ENCODE measurements at regions not wholly inside any gene's neighbourhood (a gene's known extent, or its start where the extent isn't known, plus 50 kb on each side); places are given as distances from the start of the nearest gene placed in this dataset.

DNA sequence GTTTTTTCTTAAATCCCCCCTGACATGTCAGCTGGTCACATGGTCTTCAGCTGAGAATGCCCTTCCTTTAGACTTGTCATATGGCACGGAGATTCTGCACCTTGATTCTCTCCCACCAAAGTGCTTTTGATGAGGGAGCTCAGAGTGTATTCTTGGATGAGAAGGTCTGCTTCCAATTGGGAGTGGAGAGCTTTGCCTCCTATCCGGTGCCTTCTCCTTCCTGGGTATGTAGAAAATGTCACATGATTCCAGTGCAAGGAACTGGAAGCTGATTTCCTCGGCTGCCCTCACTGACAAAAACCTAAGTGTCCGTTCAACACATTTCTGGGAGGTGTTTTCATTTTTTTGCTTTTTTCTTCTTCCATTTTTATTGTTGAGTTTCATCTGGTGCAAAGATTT lies 197.2 kb downstream of the TFAP2C start:
- DNase-seq (ENCODE audit: extremely low spot score in 2 of 2): no peak
- Histone ChIP-seq H3K4me3 (peak overlapping the region in 1 of 2 donors; percentile 18), H3K27ac (peak overlapping the region; percentile 87), H3K4me1 (peaks cover 37% of the 10 kb centered on the region), H3K36me3 (no peaks in the 10 kb centered on the region), H3K9me3 (no peaks in the 10 kb centered on the region), H3K27me3 (no peaks in the 10 kb centered on the region)
- intact Hi-C loops (cut with DNase I): no loop called here
- TF ChIP-seq, protein P1, sequence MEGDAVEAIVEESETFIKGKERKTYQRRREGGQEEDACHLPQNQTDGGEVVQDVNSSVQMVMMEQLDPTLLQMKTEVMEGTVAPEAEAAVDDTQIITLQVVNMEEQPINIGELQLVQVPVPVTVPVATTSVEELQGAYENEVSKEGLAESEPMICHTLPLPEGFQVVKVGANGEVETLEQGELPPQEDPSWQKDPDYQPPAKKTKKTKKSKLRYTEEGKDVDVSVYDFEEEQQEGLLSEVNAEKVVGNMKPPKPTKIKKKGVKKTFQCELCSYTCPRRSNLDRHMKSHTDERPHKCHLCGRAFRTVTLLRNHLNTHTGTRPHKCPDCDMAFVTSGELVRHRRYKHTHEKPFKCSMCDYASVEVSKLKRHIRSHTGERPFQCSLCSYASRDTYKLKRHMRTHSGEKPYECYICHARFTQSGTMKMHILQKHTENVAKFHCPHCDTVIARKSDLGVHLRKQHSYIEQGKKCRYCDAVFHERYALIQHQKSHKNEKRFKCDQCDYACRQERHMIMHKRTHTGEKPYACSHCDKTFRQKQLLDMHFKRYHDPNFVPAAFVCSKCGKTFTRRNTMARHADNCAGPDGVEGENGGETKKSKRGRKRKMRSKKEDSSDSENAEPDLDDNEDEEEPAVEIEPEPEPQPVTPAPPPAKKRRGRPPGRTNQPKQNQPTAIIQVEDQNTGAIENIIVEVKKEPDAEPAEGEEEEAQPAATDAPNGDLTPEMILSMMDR (IDR thresholded peaks at IDR 0.05): no peak
- TF ChIP-seq POLR2AphosphoS5 (IDR thresholded peaks at IDR 0.05; ENCODE audit: insufficient read depth in 1 of 2, low read depth in 1 of 2): no peak
- no peak for TF ChIP-seq POLR2A (IDR thresholded peaks at IDR 0.05)

- Histone ChIP-seq H3K4me3 (peak overlapping the region; percentile 30), H3K9me3 (no peaks in the 10 kb centered on the region), H3K36me3 (no peaks in the 10 kb centered on the region), H3K27ac (peak overlapping the region; percentile 87), H3K27me3 (no peaks in the 10 kb centered on the region), H3K4me1 (peaks cover 37% of the 10 kb centered on the region)
- peak; percentile 72 to 94 for TF ChIP-seq POLR2AphosphoS5 (IDR thresholded peaks at IDR 0.05; ENCODE audit: insufficient read depth in 1 of 2, low read depth in 1 of 2)
- no peak for TF ChIP-seq POLR2A (IDR thresholded peaks at IDR 0.05)
- DNase-seq (ENCODE audit: extremely low spot score in 2 of 2): peak in 1 of 2 donors; percentile 95
- intact Hi-C loops (cut with DNase I): no loop called here
These were observed 197.9 kb downstream of the TFAP2C start for GRCh38 chr20:56826705-56827665.

DNA sequence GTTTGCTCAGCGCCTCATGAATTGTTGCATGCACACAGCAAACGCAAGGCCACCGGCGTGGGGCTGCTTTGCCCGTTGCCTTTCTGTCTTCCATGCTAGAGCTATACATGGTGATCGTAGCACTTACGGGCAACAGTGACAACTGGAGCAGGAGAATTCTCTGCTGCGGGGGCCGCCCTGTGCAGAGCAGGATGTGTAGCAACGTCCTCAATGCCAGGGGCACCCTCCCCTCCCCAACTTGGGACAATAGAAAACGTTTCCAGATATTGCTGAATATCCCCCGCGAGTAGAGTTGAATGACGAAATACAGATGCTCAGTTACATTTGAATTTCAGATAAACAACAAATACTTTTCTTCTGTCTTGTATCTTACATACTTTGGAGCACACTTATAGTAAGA lies 198.7 kb downstream of the TFAP2C start:
- DNase-seq (ENCODE audit: extremely low spot score in 2 of 2): no peak
- TF ChIP-seq, protein P1 (IDR thresholded peaks at IDR 0.05): no peak
- Histone ChIP-seq H3K27me3 (no peaks in the 10 kb centered on the region), H3K36me3 (no peaks in the 10 kb centered on the region), H3K9me3 (no peaks in the 10 kb centered on the region), H3K27ac (peak overlapping the region; percentile 87), H3K4me1 (peaks cover 41% of the 10 kb centered on the region), H3K4me3 (peak overlapping the region; percentile 30)
- intact Hi-C loops (cut with DNase I): no loop called here

DNA sequence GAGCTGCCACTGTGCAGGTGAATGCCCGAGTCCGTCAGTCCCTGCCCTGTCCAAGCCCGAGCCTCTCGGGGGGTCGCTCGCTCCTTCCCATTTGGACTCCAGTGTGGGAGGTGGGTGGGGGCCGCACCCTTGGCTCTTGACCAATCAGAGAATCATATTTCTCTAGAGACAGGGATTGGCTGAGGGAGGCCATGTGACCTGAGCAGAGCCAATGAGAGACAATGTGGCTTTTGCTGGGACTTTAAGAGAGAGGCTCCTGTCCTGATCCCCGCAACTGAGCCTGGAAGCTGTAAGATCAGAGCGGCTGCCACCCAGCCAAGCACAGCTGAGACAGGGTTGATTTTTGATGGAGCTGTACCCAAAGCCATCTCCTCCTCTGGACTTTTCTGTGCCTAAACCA lies 199.3 kb downstream of the TFAP2C start:
- intact Hi-C loops (cut with DNase I): no loop called here
- Histone ChIP-seq H3K27me3 (no peaks in the 10 kb centered on the region), H3K4me1 (peaks cover 47% of the 10 kb centered on the region), H3K27ac (peak overlapping the region; percentile 87), H3K36me3 (no peaks in the 10 kb centered on the region), H3K9me3 (no peaks in the 10 kb centered on the region), H3K4me3 (peak overlapping the region in 1 of 2 donors; percentile 30)
- no peak for DNase-seq (ENCODE audit: extremely low spot score in 2 of 2)
- TF ChIP-seq POLR2A (IDR thresholded peaks at IDR 0.05): no peak
- TF ChIP-seq, protein P1 (IDR thresholded peaks at IDR 0.05): no peak
- no peak for TF ChIP-seq POLR2AphosphoS5 (IDR thresholded peaks at IDR 0.05; ENCODE audit: insufficient read depth in 1 of 2, low read depth in 1 of 2)

- intact Hi-C loops (cut with DNase I): no loop called here
- no peak for DNase-seq (ENCODE audit: extremely low spot score in 2 of 2)
These were observed 200.8 kb downstream of the TFAP2C start for GRCh38 chr20:56829788-56830385.

More at GRCh38 chr20:56829788-56830385, 200.8 kb downstream of the TFAP2C start:
- TF ChIP-seq, protein P1 (IDR thresholded peaks at IDR 0.05): no peak
- TF ChIP-seq POLR2A (IDR thresholded peaks at IDR 0.05): no peak
- TF ChIP-seq POLR2AphosphoS5 (IDR thresholded peaks at IDR 0.05; ENCODE audit: insufficient read depth in 1 of 2, low read depth in 1 of 2): no peak
- Histone ChIP-seq H3K9me3 (no peaks in the 10 kb centered on the region), H3K4me1 (peaks cover 50% of the 10 kb centered on the region), H3K27me3 (no peaks in the 10 kb centered on the region), H3K27ac (peak overlapping the region; percentile 87), H3K36me3 (no peaks in the 10 kb centered on the region), H3K4me3 (no peak overlapping the region)

Measured in vagina (tissue), 2 donors.